ENCODE measurements at regions not wholly inside any gene's neighbourhood (a gene's known extent, or its start where the extent isn't known, plus 50 kb on each side); places are given as distances from the start of the nearest gene placed in this dataset.

GRCh38 chr10:83585686-83586085 is 553.6 kb upstream of the GHITM start:
- no peak for ATAC-seq
- BruUV-seq (replicated peaks) = no TSS peak

GRCh38 chr10:83592337-83592935 is 546.9 kb upstream of the GHITM start:
- no peaks in the 10 kb centered on the region for H4K20me1 ChIP-seq (ENCODE audit: low read length)
- H3K27ac ChIP-seq (ENCODE audit: low read length) = no peak overlapping the region
- H3K79me2 ChIP-seq (ENCODE audit: low read length) = no peaks in the 10 kb centered on the region
- no peak for TF ChIP-seq CTCF (conservative IDR thresholded peaks at IDR 0.05; ENCODE audit: low read depth, low read length)
- TF ChIP-seq EZH2 (IDR thresholded peaks at IDR 0.05; ENCODE audit: low read length, unreplicated experiment) = no peak
- TF ChIP-seq EZH2phosphoT487 (IDR thresholded peaks at IDR 0.05; ENCODE audit: borderline replicate concordance, low read length) = no peak
- ChIA-PET POLR2A (ENCODE audit: unreplicated experiment) (no interaction called here), CTCF (no interaction called here)
- intact Hi-C loops (cut with micrococcal nuclease) = no loop called here
- H3K4me3 ChIP-seq (ENCODE audit: low read length) = no peak overlapping the region
- BruUV-seq (replicated peaks) = no TSS peak
- no peaks in the 10 kb centered on the region for H3K4me1 ChIP-seq (ENCODE audit: insufficient read depth, low read length)
- ATAC-seq = no peak
- no peak overlapping the region for H2AFZ ChIP-seq (ENCODE audit: low read length)
- H3K9me2 ChIP-seq (replicated peaks; ENCODE audit: low read length) = no peaks in the 10 kb centered on the region
- H3K27me3 ChIP-seq (ENCODE audit: low read length) = no peaks in the 10 kb centered on the region
- DNase-seq = no peak
- H3K36me3 ChIP-seq (ENCODE audit: low read depth, low read length) = no peaks in the 10 kb centered on the region
- no peak overlapping the region for H3K9ac ChIP-seq (ENCODE audit: low read length)
- no peaks in the 10 kb centered on the region for H3F3A ChIP-seq (ENCODE audit: low read length, unreplicated experiment)
- no peak overlapping the region for H3K4me2 ChIP-seq (ENCODE audit: low read length)
- 0 out of 2 replicates have a peak, but pooled peaks cover 4% of the 10 kb centered on the region for H3K9me3 ChIP-seq (ENCODE audit: low read length)

More at GRCh38 chr10:83585686-83586085, 553.6 kb upstream of the GHITM start:
- Histone ChIP-seq H4K20me1 (ENCODE audit: low read length) (no peaks in the 10 kb centered on the region), H3K9ac (ENCODE audit: low read length) (no peak overlapping the region), H2AFZ (ENCODE audit: low read length) (no peak overlapping the region), H3F3A (ENCODE audit: low read length, unreplicated experiment) (no peaks in the 10 kb centered on the region), H3K79me2 (ENCODE audit: low read length) (no peaks in the 10 kb centered on the region), H3K36me3 (ENCODE audit: low read depth, low read length) (no peaks in the 10 kb centered on the region), H3K4me2 (ENCODE audit: low read length) (no peak overlapping the region), H3K4me3 (ENCODE audit: low read length) (no peak overlapping the region), H3K27ac (ENCODE audit: low read length) (no peak overlapping the region), H3K9me3 (ENCODE audit: low read length) (peaks cover 4% of the 10 kb centered on the region; the same call in 1 of the 2 replicates), H3K4me1 (ENCODE audit: insufficient read depth, low read length) (no peaks in the 10 kb centered on the region), H3K27me3 (ENCODE audit: low read length) (no peaks in the 10 kb centered on the region), H3K9me2 (replicated peaks; ENCODE audit: low read length) (no peaks in the 10 kb centered on the region)
- DNase-seq = no peak
- no peak for TF ChIP-seq CTCF (conservative IDR thresholded peaks at IDR 0.05; ENCODE audit: low read depth, low read length)
- TF ChIP-seq EZH2 (IDR thresholded peaks at IDR 0.05; ENCODE audit: low read length, unreplicated experiment) = no peak
- TF ChIP-seq EZH2phosphoT487 (IDR thresholded peaks at IDR 0.05; ENCODE audit: borderline replicate concordance, low read length) = no peak
- ChIA-PET CTCF (no interaction called here), POLR2A (ENCODE audit: unreplicated experiment) (no interaction called here)
- intact Hi-C loops (cut with micrococcal nuclease) = no loop called here

- no peak overlapping the region for H3K4me3 ChIP-seq (ENCODE audit: low read length)
- H3K9me2 ChIP-seq (replicated peaks; ENCODE audit: low read length) = no peaks in the 10 kb centered on the region
- H2AFZ ChIP-seq (ENCODE audit: low read length) = no peak overlapping the region
- DNase-seq = no peak
- H3K27me3 ChIP-seq (ENCODE audit: low read length) = no peaks in the 10 kb centered on the region
- H3K9me3 ChIP-seq (ENCODE audit: low read length) = no peaks in the 10 kb centered on the region
- no peaks in the 10 kb centered on the region for H3F3A ChIP-seq (ENCODE audit: low read length, unreplicated experiment)
- CTCF ChIA-PET = no interaction called here
- H3K79me2 ChIP-seq (ENCODE audit: low read length) = no peaks in the 10 kb centered on the region
- BruUV-seq (replicated peaks) = no TSS peak
- no peak overlapping the region for H3K4me2 ChIP-seq (ENCODE audit: low read length)
- no peak overlapping the region for H3K9ac ChIP-seq (ENCODE audit: low read length)
- intact Hi-C loops (cut with micrococcal nuclease) = no loop called here
- POLR2A ChIA-PET (ENCODE audit: unreplicated experiment) = no interaction called here
- H4K20me1 ChIP-seq (ENCODE audit: low read length) = no peaks in the 10 kb centered on the region
- H3K36me3 ChIP-seq (ENCODE audit: low read depth, low read length) = no peaks in the 10 kb centered on the region
- no peaks in the 10 kb centered on the region for H3K4me1 ChIP-seq (ENCODE audit: insufficient read depth, low read length)
- no peak for ATAC-seq
- TF ChIP-seq CTCF (conservative IDR thresholded peaks at IDR 0.05; ENCODE audit: low read depth, low read length) = no peak
- no peak for TF ChIP-seq EZH2 (IDR thresholded peaks at IDR 0.05; ENCODE audit: low read length, unreplicated experiment)
- TF ChIP-seq EZH2phosphoT487 (IDR thresholded peaks at IDR 0.05; ENCODE audit: borderline replicate concordance, low read length) = no peak
- no peak overlapping the region for H3K27ac ChIP-seq (ENCODE audit: low read length)
Observed at GRCh38 chr10:83603708-83604107, 535.6 kb upstream of the GHITM start.

Data from PC-3 (cell line).